NB4 (cell line): ENCODE measurements at regions not wholly inside any gene's neighbourhood (a gene's known extent, or its start where the extent isn't known, plus 50 kb on each side); places are given as distances from the start of the nearest gene placed in this dataset.

Source experiments
- DNase-seq: peaks from one replicate; pipeline ENCODE4 v3.0.0; 2010; ENCODE audit warnings: low read depth
- H3K4me3 ChIP-seq: one replicate; pipeline ENCODE4 v1.5.1; 2011; ENCODE audit warnings: mild to moderate bottlenecking, low read depth, low read length, moderate library complexity
- MYC ChIP-seq: IDR thresholded peaks from 2 replicates; pipeline ENCODE4 v1.6.1; 2011; ENCODE audit warnings: low read depth, low read length
- POLR2A ChIP-seq: IDR thresholded peaks from 2 replicates; pipeline ENCODE4 v1.6.1; 2011; ENCODE audit warnings: mild to moderate bottlenecking; ENCODE audit not compliant: insufficient read length; ENCODE audit errors: extremely low read depth
- TF ChIP-seq, protein P1 (sequence below): IDR thresholded peaks from 2 replicates; pipeline ENCODE4 v1.6.1; 2011; ENCODE audit warnings: low read depth, low read length
- TF ChIP-seq, protein P2 (sequence below): IDR thresholded peaks from one replicate; pipeline ENCODE4 v1.5.1; 2012; ENCODE audit warnings: low read depth, low read length

DNA sequence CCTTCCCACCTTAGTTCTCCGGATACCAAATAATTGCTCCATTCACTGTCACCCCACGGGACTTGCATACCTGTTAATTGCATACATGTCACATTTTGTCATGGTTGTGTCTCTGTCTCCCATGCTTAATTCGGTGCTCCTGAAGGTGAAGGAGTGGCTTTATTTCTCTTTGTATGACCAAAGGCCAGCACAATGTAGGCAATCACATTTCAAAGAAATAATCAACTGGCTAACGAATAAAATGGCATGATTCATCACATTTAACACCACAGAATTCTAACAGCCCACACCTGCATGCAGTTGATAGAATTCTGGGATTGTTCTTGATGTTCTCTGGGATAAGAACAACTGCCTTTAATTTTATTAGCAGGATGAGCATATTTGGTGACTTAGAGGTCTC is 59.3 kb downstream of the ATXN3L start:
- TF ChIP-seq, protein P1, sequence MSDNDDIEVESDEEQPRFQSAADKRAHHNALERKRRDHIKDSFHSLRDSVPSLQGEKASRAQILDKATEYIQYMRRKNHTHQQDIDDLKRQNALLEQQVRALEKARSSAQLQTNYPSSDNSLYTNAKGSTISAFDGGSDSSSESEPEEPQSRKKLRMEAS = no peak
- TF ChIP-seq MYC (no peak), POLR2A (no peak)
- TF ChIP-seq, protein P2, sequence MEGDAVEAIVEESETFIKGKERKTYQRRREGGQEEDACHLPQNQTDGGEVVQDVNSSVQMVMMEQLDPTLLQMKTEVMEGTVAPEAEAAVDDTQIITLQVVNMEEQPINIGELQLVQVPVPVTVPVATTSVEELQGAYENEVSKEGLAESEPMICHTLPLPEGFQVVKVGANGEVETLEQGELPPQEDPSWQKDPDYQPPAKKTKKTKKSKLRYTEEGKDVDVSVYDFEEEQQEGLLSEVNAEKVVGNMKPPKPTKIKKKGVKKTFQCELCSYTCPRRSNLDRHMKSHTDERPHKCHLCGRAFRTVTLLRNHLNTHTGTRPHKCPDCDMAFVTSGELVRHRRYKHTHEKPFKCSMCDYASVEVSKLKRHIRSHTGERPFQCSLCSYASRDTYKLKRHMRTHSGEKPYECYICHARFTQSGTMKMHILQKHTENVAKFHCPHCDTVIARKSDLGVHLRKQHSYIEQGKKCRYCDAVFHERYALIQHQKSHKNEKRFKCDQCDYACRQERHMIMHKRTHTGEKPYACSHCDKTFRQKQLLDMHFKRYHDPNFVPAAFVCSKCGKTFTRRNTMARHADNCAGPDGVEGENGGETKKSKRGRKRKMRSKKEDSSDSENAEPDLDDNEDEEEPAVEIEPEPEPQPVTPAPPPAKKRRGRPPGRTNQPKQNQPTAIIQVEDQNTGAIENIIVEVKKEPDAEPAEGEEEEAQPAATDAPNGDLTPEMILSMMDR = no peak
- DNase-seq = no peak
- H3K4me3 ChIP-seq = no peak overlapping the region

DNA sequence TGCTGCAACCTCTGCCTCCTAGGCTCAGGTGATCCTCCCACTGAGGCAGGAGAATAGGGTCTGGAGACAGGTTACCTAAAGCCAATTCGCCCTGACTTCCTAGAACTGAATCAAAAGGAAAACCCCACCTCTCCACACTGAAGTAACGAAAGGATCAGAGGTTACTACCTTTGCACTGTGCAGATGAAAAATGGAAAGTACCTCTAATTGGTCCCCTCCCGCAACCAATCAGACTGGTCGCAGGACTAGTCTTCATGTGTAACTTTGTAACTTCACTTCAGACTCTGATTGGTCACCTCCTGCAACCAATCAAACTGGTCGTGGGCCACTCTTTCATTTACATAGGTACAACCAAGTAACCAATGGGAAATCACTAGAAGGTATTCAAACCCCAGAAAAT is 61.1 kb downstream of the ATXN3L start:
- H3K4me3 ChIP-seq = no peak overlapping the region
- no peak for DNase-seq
- TF ChIP-seq POLR2A = no peak
- TF ChIP-seq, protein P2 = no peak
- TF ChIP-seq, protein P1 = no peak
- no peak for TF ChIP-seq MYC

DNA sequence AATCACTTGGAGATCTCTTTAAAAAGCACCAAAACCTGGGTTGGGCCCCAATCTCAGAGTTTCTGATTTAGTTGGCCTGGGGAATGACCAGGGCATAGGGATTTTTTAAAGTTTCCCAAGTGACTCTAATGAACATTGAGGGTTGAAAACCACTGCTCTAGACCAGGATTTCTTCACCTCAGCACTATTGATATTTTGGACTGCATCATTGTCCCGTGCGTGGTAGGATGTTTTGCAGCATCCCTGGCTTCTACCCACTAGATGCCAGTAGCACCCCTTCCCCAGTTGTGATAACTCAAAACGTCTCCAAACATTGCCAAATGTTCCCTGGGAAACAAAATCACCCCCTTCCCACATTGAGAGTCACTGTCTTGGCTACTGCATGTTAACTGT is 61.8 kb downstream of the ATXN3L start:
- DNase-seq = no peak
- no peak overlapping the region for H3K4me3 ChIP-seq
- TF ChIP-seq POLR2A (no peak), MYC (no peak)
- TF ChIP-seq, protein P2 = no peak
- TF ChIP-seq, protein P1 = no peak

DNA sequence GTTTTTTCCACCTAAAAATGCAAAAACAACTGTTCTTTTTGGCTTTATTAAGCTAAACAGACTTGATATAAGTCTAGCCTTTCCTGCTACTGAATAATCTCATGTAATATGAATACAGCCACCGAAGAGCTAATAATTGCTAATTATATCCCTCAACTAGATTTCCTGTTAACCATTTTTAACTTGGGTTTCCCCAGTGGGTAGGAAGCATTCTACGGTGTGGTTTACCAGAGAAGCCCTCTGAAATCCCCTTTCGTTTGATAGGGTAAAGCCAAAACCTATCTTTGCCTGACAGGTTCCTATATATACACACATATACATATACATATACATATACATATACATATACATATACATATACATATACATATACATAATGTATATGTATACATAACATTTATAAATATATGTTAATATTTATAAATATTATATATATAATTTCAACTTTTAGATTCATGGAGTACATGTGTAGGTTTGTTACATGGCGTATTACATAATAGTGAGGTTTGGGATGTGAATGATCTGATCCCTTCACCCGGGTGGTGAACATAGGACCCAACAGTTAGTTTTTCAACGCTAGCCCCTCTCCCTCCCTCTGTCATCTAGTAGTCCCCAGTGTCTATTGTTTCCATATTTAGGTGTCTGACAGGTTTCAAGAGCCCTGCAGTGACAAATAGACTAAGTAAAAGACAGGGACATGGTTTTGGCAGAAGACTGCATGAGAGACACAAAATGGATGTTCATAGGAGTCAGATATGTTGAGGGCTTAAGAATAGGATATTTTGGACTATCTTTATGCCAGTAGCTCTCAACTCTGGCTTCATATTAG is 62.4 kb downstream of the ATXN3L start:
- DNase-seq = no peak
- TF ChIP-seq MYC (no peak), POLR2A (no peak)
- TF ChIP-seq, protein P1 = no peak
- TF ChIP-seq, protein P2 = no peak
- no peak overlapping the region for H3K4me3 ChIP-seq

DNA sequence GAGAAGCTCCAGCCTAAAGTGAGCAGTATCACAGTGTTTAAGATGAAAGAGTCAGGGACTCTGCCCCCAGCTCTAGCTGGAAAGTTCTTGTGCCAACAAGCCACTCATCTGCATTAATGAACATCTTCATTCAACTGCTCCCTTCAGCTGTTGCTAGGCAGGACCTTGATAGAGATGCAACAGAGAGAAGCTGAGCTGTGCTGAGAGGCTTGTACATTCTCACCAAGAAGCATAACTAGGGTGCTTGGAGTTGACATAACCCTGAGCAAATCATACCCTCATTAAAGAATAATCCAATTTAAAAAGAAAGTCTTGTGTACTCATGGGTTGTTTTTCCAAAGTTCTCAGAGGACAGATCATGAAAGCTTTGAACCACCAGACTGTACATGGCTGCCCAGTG is 63.2 kb downstream of the ATXN3L start:
- no peak for DNase-seq
- H3K4me3 ChIP-seq = no peak overlapping the region
- no peak for TF ChIP-seq POLR2A
- no peak for TF ChIP-seq MYC
- TF ChIP-seq, protein P2 = no peak
- TF ChIP-seq, protein P1 = no peak
